Skeletal muscle tissue (tissue), 3 donors: ENCODE measurements at regions not wholly inside any gene's neighbourhood (a gene's known extent, or its start where the extent isn't known, plus 50 kb on each side); places are given as distances from the start of the nearest gene placed in this dataset.

Experiments used
- H3K27ac ChIP-seq: one replicate; pipeline ENCODE4 v1.7.0; 2013; ENCODE audit warnings: mild to moderate bottlenecking, low read depth, low read length, inconsistent platforms
- H3K27me3 ChIP-seq, 3 donors: one replicate each; pipeline ENCODE4 v1.7.0; 2013; ENCODE audit warnings: low read length in 3 of 3; ENCODE audit not compliant: control insufficient read depth in 3 of 3, insufficient read depth in 3 of 3
- H3K36me3 ChIP-seq, 3 donors: one replicate each; pipeline ENCODE4 v1.7.0; 2013; ENCODE audit warnings: low read length in 3 of 3; ENCODE audit not compliant: control insufficient read depth in 3 of 3, insufficient read depth in 3 of 3
- H3K4me1 ChIP-seq, 3 donors: one replicate each; pipeline ENCODE4 v1.7.0; 2013; ENCODE audit warnings: low read length in 3 of 3, mild to moderate bottlenecking in 3 of 3; ENCODE audit not compliant: control insufficient read depth in 3 of 3, insufficient read depth in 3 of 3
- H3K4me3 ChIP-seq, 3 donors: one replicate each; pipeline ENCODE4 v1.7.0; 2013; ENCODE audit warnings: low read length in 3 of 3
- H3K9ac ChIP-seq, 3 donors: one replicate each; pipeline ENCODE4 v1.7.0; 2013; ENCODE audit warnings: low read length in 3 of 3, mild to moderate bottlenecking in 3 of 3, moderate library complexity in 2 of 3, low read depth in 1 of 3
- H3K9me3 ChIP-seq, 3 donors: one replicate each; pipeline ENCODE4 v1.7.0; 2013; ENCODE audit warnings: low read length in 3 of 3; ENCODE audit not compliant: control insufficient read depth in 3 of 3
- donor health status: Osteomylitis.

DNA sequence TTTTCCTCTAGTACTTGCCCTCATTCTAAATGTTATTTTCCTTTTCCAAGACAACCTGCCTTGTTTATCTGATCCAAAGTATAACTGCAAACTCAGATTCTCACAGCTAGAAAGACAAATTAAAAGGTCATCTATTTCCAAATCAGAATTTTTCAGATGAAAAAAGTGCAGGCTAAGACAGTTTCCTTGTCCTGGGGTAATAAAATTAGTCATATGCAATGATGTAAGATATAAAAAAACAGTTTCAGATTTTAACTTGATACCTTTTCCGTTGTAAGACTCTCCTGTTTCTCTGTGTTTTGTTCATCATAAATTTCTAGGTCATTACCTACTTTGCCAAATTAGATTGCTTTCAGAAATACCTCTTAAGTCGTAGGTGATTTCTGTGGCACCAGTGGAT, 238.4 kb upstream of the PEX5L start:
- H3K9me3 ChIP-seq: no peaks in the 10 kb centered on the region
- H3K27me3 ChIP-seq: no peaks in the 10 kb centered on the region
- no peaks in the 10 kb centered on the region for H3K4me1 ChIP-seq
- H3K9ac ChIP-seq: no peak overlapping the region
- no peaks in the 10 kb centered on the region for H3K36me3 ChIP-seq
- no peak overlapping the region for H3K4me3 ChIP-seq
- no peak overlapping the region for H3K27ac ChIP-seq

DNA sequence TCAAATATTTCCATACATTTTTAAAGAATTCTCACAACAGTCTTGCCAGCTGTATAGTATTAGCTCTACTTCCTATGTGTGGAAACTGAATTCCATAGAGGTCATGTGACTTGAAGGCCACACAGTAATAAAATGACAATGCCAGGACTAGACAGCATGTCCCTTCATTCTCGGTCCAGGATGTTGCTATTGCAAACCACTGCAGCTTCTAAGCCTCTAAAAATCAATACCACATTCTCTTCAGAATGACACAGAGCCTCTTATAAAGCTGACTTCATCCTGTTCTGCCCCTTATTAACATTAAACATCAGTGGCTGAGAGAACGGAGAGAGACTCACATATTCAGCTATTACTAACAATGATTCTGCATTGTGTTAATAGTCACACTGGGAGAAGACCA, 240.3 kb upstream of the PEX5L start:
- Histone ChIP-seq H3K36me3 (no peaks in the 10 kb centered on the region), H3K4me3 (no peak overlapping the region), H3K27ac (no peak overlapping the region), H3K9ac (no peak overlapping the region), H3K4me1 (no peaks in the 10 kb centered on the region), H3K27me3 (no peaks in the 10 kb centered on the region), H3K9me3 (no peaks in the 10 kb centered on the region)

DNA sequence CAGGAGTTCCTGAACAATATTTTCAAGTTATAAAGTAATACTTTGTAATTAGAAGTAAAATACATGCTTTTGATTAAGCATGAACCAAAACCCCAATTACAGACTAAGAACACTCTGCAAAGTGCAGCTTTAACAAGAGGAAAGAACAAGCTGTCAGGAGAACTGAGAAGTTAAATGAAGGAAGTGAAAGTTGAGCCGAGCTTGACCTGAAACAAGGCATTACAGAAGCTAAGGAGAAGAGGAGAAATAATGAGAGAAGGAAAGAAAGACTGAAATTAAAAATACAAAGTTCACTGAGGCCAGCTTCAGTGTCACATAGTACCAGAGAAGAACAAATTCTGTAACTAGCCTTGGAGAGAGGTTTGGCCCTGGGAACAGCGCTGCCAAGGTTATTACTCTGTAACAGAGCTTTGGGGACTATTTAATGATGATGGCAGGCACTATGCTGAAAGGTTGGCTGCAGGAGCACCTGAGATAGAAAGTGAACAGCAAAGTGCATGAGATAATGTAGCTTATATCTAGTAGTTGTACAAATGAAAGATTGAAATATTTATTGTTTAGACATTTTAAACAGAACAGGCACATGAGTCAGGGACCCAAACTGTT, 241.9 kb upstream of the PEX5L start:
- H3K27me3 ChIP-seq: no peaks in the 10 kb centered on the region
- H3K9ac ChIP-seq: no peak overlapping the region
- peaks cover 0 to 5% (median 3%) of the 10 kb centered on the region in 3 donors for H3K4me1 ChIP-seq
- H3K9me3 ChIP-seq: no peaks in the 10 kb centered on the region
- H3K4me3 ChIP-seq: no peak overlapping the region
- no peak overlapping the region for H3K27ac ChIP-seq
- no peaks in the 10 kb centered on the region for H3K36me3 ChIP-seq

DNA sequence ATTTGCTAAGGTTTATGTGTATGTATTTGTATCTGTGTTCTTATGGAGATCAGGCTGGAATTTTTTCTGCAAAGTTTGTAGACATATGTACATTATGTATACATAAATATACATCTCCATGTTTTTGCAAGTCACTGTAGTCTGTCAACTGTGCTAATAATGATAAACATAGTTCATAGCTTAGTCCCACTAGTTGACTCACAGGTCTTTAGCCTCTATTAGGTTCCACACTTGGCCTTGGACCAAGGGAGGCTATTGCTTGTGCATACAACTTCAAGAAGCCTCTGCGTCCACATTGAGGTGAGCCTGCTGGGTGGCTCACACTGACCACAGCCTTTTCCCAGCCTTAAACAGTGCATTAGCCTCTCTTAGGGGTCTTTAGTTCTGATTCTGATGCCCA, 243.8 kb upstream of the PEX5L start:
- Histone ChIP-seq H3K4me3 (no peak overlapping the region), H3K9ac (no peak overlapping the region), H3K9me3 (no peaks in the 10 kb centered on the region), H3K27me3 (no peaks in the 10 kb centered on the region), H3K4me1 (peaks cover 0 to 9% (median 3%) of the 10 kb centered on the region in 3 donors), H3K36me3 (no peaks in the 10 kb centered on the region), H3K27ac (no peak overlapping the region)

- Histone ChIP-seq H3K36me3 (no peaks in the 10 kb centered on the region), H3K4me1 (peaks cover 0 to 9% (median 3%) of the 10 kb centered on the region in 3 donors), H3K4me3 (no peak overlapping the region), H3K9me3 (no peaks in the 10 kb centered on the region), H3K27me3 (no peaks in the 10 kb centered on the region), H3K9ac (no peak overlapping the region), H3K27ac (no peak overlapping the region)
These were observed 245.6 kb upstream of the PEX5L start for GRCh38 chr3:180282386-180282785.

- H3K27me3 ChIP-seq: no peaks in the 10 kb centered on the region
- no peaks in the 10 kb centered on the region for H3K9me3 ChIP-seq
These were observed 246.5 kb upstream of the PEX5L start for GRCh38 chr3:180283251-180283650.

GRCh38 chr3:180284331-180285110, 247.8 kb upstream of the PEX5L start:
- no peaks in the 10 kb centered on the region for H3K36me3 ChIP-seq
- H3K27ac ChIP-seq: peak overlapping the region; percentile 1
- H3K9ac ChIP-seq: no peak overlapping the region
- peaks cover 0 to 9% (median 3%) of the 10 kb centered on the region in 3 donors for H3K4me1 ChIP-seq
- no peaks in the 10 kb centered on the region for H3K27me3 ChIP-seq
- no peak overlapping the region for H3K4me3 ChIP-seq
- H3K9me3 ChIP-seq: no peaks in the 10 kb centered on the region

More at GRCh38 chr3:180283251-180283650, 246.5 kb upstream of the PEX5L start:
- peaks cover 0 to 9% (median 3%) of the 10 kb centered on the region in 3 donors for H3K4me1 ChIP-seq
- no peak overlapping the region for H3K9ac ChIP-seq
- H3K4me3 ChIP-seq: no peak overlapping the region
- H3K36me3 ChIP-seq: no peaks in the 10 kb centered on the region
- no peak overlapping the region for H3K27ac ChIP-seq

- Histone ChIP-seq H3K27me3 (no peaks in the 10 kb centered on the region), H3K4me1 (peaks cover 0 to 9% (median 3%) of the 10 kb centered on the region in 3 donors), H3K27ac (no peak overlapping the region), H3K4me3 (no peak overlapping the region), H3K36me3 (no peaks in the 10 kb centered on the region), H3K9ac (no peak overlapping the region), H3K9me3 (no peaks in the 10 kb centered on the region)
These were observed 251.0 kb upstream of the PEX5L start for GRCh38 chr3:180287703-180288102.

DNA sequence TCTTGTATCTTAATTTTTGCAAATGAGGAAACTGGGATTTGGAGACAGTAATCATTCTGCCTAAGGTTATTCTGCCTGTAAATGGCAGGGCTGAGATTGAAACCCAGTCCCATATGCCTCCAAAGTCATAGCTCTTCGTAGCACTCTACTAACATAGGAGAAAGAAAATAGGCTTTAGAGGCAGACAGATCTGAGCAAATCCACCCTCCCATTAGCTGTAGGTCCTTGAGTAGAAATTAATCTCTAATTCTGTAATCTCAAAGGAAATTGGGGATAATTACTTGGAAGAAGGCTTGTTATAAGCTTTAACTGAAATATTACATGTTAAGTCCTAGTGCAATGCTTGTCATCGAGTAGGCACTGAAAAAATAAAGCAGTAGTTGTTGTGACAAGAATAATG, 252.1 kb upstream of the PEX5L start:
- Histone ChIP-seq H3K4me1 (peaks cover 0 to 3% (median 0%) of the 10 kb centered on the region in 3 donors), H3K9ac (no peak overlapping the region), H3K36me3 (no peaks in the 10 kb centered on the region), H3K27ac (no peak overlapping the region), H3K4me3 (no peak overlapping the region), H3K27me3 (no peaks in the 10 kb centered on the region), H3K9me3 (no peaks in the 10 kb centered on the region)

GRCh38 chr3:180290300-180290699, 253.6 kb upstream of the PEX5L start:
- H3K9me3 ChIP-seq: no peaks in the 10 kb centered on the region
- no peak overlapping the region for H3K4me3 ChIP-seq
- H3K36me3 ChIP-seq: no peaks in the 10 kb centered on the region
- no peaks in the 10 kb centered on the region for H3K27me3 ChIP-seq
- H3K9ac ChIP-seq: no peak overlapping the region
- no peaks in the 10 kb centered on the region for H3K4me1 ChIP-seq
- H3K27ac ChIP-seq: no peak overlapping the region
